Uterus (tissue), 3 donors: ENCODE measurements at regions not wholly inside any gene's neighbourhood (a gene's known extent, or its start where the extent isn't known, plus 50 kb on each side); places are given as distances from the start of the nearest gene placed in this dataset.

ENCODE experiments used
- DNase-seq, 2 donors: peaks; one replicate each; pipeline ENCODE4 v3.0.0-alpha.2; 2019 to 2020
- H3K27ac ChIP-seq, 2 donors: fragments of 200-600 bp; sonication (generic); 1 replicate in 1 of 2; 2 replicates in 1 of 2; pipeline ENCODE4 v1.5.1; 2016 to 2018
- H3K27me3 ChIP-seq, 2 donors: fragments of 200-600 bp; sonication (generic); one replicate each; pipeline ENCODE4 v1.5.1; 2018 to 2019; ENCODE audit warnings: control low read depth in 1 of 2
- H3K36me3 ChIP-seq, 2 donors: fragments of 200-600 bp; sonication (generic); one replicate each; pipeline ENCODE4 v1.5.1; 2019; ENCODE audit warnings: control low read depth in 1 of 2
- H3K4me1 ChIP-seq, 2 donors: fragments of 200-600 bp; sonication (generic); one replicate each; pipeline ENCODE4 v1.5.1; 2018 to 2019; ENCODE audit warnings: control low read depth in 1 of 2
- H3K4me3 ChIP-seq, 2 donors: fragments of 200-600 bp; sonication (generic); 1 replicate in 1 of 2; 2 replicates in 1 of 2; pipeline ENCODE4 v1.5.1; 2018 to 2019; ENCODE audit warnings: mild to moderate bottlenecking in 1 of 2
- H3K9me3 ChIP-seq, 2 donors: fragments of 200-600 bp; sonication (generic); one replicate each; pipeline ENCODE4 v1.5.1; 2019; ENCODE audit warnings: control low read depth in 1 of 2
- CTCF ChIP-seq, 4 experiments: fragments of 200-600 bp in 2 of 4; fragments of 450-650 bp in 2 of 4; sonication (generic) in 2 of 4; IDR thresholded peaks; one replicate each; pipeline ENCODE4 v1.5.1; 2016 to 2019; ENCODE audit warnings: antibody characterized with exemption in 4 of 4, mild to moderate bottlenecking in 2 of 4, moderate library complexity in 1 of 4
- POLR2A ChIP-seq, 2 donors: fragments of 450-650 bp; IDR thresholded peaks; one replicate each; pipeline ENCODE4 v1.6.1; 2016; ENCODE audit warnings: antibody characterized with exemption in 2 of 2, mild to moderate bottlenecking in 1 of 2, moderate library complexity in 1 of 2
- intact Hi-C: fragments of 100-400 bp; cut with DNase I; formaldehyde crosslinking; loops from one replicate; pipeline ENCODE4 v1.15.1; 2023; ENCODE audit warnings: low total_unique reads
- donor health status: DM: yes; HTN: yes; CAD: no.

- Histone ChIP-seq H3K36me3 (no peaks in the 10 kb centered on the region), H3K4me3 (no peak overlapping the region), H3K27me3 (no peaks in the 10 kb centered on the region), H3K4me1 (no peaks in the 10 kb centered on the region), H3K27ac (no peak overlapping the region), H3K9me3 (no peaks in the 10 kb centered on the region)
- DNase-seq: no peak
- TF ChIP-seq POLR2A (IDR thresholded peaks at IDR 0.05) (no peak), CTCF (IDR thresholded peaks at IDR 0.05) (no peak)
- intact Hi-C loops: no loop called here
Measured at GRCh38 chr16:26905336-26905735, 161.4 kb upstream of the C16orf82 start.

GRCh38 chr16:26909623-26910022 is 157.1 kb upstream of the C16orf82 start:
- Histone ChIP-seq H3K4me1 (no peaks in the 10 kb centered on the region), H3K36me3 (no peaks in the 10 kb centered on the region), H3K9me3 (no peaks in the 10 kb centered on the region), H3K27me3 (no peaks in the 10 kb centered on the region), H3K27ac (no peak overlapping the region), H3K4me3 (no peak overlapping the region)
- no peak for TF ChIP-seq POLR2A (IDR thresholded peaks at IDR 0.05)
- TF ChIP-seq CTCF (IDR thresholded peaks at IDR 0.05): no peak
- intact Hi-C loops: no loop called here
- no peak for DNase-seq

GRCh38 chr16:26911436-26911835 is 155.3 kb upstream of the C16orf82 start:
- Histone ChIP-seq H3K4me1 (no peaks in the 10 kb centered on the region), H3K36me3 (no peaks in the 10 kb centered on the region), H3K27ac (no peak overlapping the region), H3K27me3 (no peaks in the 10 kb centered on the region), H3K9me3 (no peaks in the 10 kb centered on the region), H3K4me3 (no peak overlapping the region)
- intact Hi-C loops: no loop called here
- TF ChIP-seq POLR2A (IDR thresholded peaks at IDR 0.05): no peak
- no peak for TF ChIP-seq CTCF (IDR thresholded peaks at IDR 0.05)
- DNase-seq: no peak

- Histone ChIP-seq H3K4me1 (no peaks in the 10 kb centered on the region), H3K27me3 (no peaks in the 10 kb centered on the region), H3K4me3 (no peak overlapping the region), H3K9me3 (no peaks in the 10 kb centered on the region), H3K27ac (no peak overlapping the region), H3K36me3 (no peaks in the 10 kb centered on the region)
- no peak for DNase-seq
- intact Hi-C loops: no loop called here
- TF ChIP-seq POLR2A (IDR thresholded peaks at IDR 0.05): no peak
- no peak for TF ChIP-seq CTCF (IDR thresholded peaks at IDR 0.05)
Measured at GRCh38 chr16:26913851-26914250, 152.9 kb upstream of the C16orf82 start.

- no peak for DNase-seq
- Histone ChIP-seq H3K27me3 (no peaks in the 10 kb centered on the region), H3K27ac (no peak overlapping the region), H3K4me1 (no peaks in the 10 kb centered on the region), H3K9me3 (no peaks in the 10 kb centered on the region), H3K36me3 (no peaks in the 10 kb centered on the region), H3K4me3 (no peak overlapping the region)
- TF ChIP-seq POLR2A (IDR thresholded peaks at IDR 0.05) (no peak), CTCF (IDR thresholded peaks at IDR 0.05) (no peak)
- intact Hi-C loops: no loop called here
Measured at GRCh38 chr16:26930786-26931581, 135.7 kb upstream of the C16orf82 start.
